ENCODE measurements at regions not wholly inside any gene's neighbourhood (a gene's known extent, or its start where the extent isn't known, plus 50 kb on each side); places are given as distances from the start of the nearest gene placed in this dataset.

GRCh38 chr4:95619525-95620443 lies 71.0 kb upstream of the UNC5C start:
- peaks cover 2% of the 10 kb centered on the region for H3K27me3 Mint-ChIP-seq (ENCODE audit: insufficient read depth, low read depth, poor library complexity)

More at GRCh38 chr4:95619525-95620443, 71.0 kb upstream of the UNC5C start:
- Histone ChIP-seq H3K27me3 (ENCODE audit: insufficient read depth) (no peaks in the 10 kb centered on the region), H2AFZ (0 out of 2 replicates have a peak overlapping the region, but pooled peaks have one; percentile 66), H3K4me3 (no peak overlapping the region), H3K36me3 (ENCODE audit: insufficient read depth) (no peaks in the 10 kb centered on the region), H3K9me2 (ENCODE audit: insufficient read depth) (no peaks in the 10 kb centered on the region; the same call in 1 of the 2 replicates), H3K4me2 (no peak overlapping the region), H3K27ac (ENCODE audit: low read depth) (no peak overlapping the region), H4K20me1 (replicated peaks; ENCODE audit: insufficient read depth) (no peaks in the 10 kb centered on the region), H3F3A (replicated peaks; ENCODE audit: low read depth) (no peaks in the 10 kb centered on the region), H3K4me1 (ENCODE audit: insufficient read depth) (no peaks in the 10 kb centered on the region), H3K79me2 (replicated peaks; ENCODE audit: insufficient read depth) (no peaks in the 10 kb centered on the region)
- ATAC-seq (no peak), DNase-seq (ENCODE audit: low spot score) (no peak)
- H3K9me3 Mint-ChIP-seq, result peaks cover 3% of the 10 kb centered on the region; the same call in 1 of the 3 replicates
- no peak for TF ChIP-seq NANOG (IDR thresholded peaks at IDR 0.05; ENCODE audit: borderline replicate concordance)
- TF ChIP-seq, protein P1, sequence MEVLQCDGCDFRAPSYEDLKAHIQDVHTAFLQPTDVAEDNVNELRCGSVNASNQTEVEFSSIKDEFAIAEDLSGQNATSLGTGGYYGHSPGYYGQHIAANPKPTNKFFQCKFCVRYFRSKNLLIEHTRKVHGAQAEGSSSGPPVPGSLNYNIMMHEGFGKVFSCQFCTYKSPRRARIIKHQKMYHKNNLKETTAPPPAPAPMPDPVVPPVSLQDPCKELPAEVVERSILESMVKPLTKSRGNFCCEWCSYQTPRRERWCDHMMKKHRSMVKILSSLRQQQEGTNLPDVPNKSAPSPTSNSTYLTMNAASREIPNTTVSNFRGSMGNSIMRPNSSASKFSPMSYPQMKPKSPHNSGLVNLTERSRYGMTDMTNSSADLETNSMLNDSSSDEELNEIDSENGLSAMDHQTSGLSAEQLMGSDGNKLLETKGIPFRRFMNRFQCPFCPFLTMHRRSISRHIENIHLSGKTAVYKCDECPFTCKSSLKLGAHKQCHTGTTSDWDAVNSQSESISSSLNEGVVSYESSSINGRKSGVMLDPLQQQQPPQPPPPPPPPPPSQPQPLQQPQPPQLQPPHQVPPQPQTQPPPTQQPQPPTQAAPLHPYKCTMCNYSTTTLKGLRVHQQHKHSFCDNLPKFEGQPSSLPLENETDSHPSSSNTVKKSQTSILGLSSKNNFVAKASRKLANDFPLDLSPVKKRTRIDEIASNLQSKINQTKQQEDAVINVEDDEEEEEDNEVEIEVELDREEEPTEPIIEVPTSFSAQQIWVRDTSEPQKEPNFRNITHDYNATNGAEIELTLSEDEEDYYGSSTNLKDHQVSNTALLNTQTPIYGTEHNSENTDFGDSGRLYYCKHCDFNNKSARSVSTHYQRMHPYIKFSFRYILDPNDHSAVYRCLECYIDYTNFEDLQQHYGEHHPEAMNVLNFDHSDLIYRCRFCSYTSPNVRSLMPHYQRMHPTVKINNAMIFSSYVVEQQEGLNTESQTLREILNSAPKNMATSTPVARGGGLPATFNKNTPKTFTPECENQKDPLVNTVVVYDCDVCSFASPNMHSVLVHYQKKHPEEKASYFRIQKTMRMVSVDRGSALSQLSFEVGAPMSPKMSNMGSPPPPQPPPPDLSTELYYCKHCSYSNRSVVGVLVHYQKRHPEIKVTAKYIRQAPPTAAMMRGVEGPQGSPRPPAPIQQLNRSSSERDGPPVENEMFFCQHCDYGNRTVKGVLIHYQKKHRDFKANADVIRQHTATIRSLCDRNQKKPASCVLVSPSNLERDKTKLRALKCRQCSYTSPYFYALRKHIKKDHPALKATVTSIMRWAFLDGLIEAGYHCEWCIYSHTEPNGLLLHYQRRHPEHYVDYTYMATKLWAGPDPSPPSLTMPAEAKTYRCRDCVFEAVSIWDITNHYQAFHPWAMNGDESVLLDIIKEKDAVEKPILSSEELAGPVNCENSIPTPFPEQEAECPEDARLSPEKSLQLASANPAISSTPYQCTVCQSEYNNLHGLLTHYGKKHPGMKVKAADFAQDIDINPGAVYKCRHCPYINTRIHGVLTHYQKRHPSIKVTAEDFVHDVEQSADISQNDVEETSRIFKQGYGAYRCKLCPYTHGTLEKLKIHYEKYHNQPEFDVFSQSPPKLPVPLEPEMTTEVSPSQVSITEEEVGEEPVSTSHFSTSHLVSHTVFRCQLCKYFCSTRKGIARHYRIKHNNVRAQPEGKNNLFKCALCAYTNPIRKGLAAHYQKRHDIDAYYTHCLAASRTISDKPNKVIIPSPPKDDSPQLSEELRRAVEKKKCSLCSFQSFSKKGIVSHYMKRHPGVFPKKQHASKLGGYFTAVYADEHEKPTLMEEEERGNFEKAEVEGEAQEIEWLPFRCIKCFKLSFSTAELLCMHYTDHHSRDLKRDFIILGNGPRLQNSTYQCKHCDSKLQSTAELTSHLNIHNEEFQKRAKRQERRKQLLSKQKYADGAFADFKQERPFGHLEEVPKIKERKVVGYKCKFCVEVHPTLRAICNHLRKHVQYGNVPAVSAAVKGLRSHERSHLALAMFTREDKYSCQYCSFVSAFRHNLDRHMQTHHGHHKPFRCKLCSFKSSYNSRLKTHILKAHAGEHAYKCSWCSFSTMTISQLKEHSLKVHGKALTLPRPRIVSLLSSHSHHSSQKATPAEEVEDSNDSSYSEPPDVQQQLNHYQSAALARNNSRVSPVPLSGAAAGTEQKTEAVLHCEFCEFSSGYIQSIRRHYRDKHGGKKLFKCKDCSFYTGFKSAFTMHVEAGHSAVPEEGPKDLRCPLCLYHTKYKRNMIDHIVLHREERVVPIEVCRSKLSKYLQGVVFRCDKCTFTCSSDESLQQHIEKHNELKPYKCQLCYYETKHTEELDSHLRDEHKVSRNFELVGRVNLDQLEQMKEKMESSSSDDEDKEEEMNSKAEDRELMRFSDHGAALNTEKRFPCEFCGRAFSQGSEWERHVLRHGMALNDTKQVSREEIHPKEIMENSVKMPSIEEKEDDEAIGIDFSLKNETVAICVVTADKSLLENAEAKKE (CRISPR knock-in tag; IDR thresholded peaks at IDR 0.05), result no peak
- TF ChIP-seq JUNB (IDR thresholded peaks at IDR 0.05; ENCODE audit: unreplicated experiment), result no peak
- TF ChIP-seq STAT1 (IDR thresholded peaks at IDR 0.05; ENCODE audit: unreplicated experiment), result no peak
- TF ChIP-seq ZNF114 (CRISPR knock-in tag; IDR thresholded peaks at IDR 0.05), result no peak
- no peak for TF ChIP-seq EZH2phosphoT487 (IDR thresholded peaks at IDR 0.05; ENCODE audit: unreplicated experiment)
- TF ChIP-seq, protein P2, sequence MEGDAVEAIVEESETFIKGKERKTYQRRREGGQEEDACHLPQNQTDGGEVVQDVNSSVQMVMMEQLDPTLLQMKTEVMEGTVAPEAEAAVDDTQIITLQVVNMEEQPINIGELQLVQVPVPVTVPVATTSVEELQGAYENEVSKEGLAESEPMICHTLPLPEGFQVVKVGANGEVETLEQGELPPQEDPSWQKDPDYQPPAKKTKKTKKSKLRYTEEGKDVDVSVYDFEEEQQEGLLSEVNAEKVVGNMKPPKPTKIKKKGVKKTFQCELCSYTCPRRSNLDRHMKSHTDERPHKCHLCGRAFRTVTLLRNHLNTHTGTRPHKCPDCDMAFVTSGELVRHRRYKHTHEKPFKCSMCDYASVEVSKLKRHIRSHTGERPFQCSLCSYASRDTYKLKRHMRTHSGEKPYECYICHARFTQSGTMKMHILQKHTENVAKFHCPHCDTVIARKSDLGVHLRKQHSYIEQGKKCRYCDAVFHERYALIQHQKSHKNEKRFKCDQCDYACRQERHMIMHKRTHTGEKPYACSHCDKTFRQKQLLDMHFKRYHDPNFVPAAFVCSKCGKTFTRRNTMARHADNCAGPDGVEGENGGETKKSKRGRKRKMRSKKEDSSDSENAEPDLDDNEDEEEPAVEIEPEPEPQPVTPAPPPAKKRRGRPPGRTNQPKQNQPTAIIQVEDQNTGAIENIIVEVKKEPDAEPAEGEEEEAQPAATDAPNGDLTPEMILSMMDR (conservative IDR thresholded peaks at IDR 0.05; ENCODE audit: low read depth in 2 of 2), result no peak
- TF ChIP-seq, protein P3, sequence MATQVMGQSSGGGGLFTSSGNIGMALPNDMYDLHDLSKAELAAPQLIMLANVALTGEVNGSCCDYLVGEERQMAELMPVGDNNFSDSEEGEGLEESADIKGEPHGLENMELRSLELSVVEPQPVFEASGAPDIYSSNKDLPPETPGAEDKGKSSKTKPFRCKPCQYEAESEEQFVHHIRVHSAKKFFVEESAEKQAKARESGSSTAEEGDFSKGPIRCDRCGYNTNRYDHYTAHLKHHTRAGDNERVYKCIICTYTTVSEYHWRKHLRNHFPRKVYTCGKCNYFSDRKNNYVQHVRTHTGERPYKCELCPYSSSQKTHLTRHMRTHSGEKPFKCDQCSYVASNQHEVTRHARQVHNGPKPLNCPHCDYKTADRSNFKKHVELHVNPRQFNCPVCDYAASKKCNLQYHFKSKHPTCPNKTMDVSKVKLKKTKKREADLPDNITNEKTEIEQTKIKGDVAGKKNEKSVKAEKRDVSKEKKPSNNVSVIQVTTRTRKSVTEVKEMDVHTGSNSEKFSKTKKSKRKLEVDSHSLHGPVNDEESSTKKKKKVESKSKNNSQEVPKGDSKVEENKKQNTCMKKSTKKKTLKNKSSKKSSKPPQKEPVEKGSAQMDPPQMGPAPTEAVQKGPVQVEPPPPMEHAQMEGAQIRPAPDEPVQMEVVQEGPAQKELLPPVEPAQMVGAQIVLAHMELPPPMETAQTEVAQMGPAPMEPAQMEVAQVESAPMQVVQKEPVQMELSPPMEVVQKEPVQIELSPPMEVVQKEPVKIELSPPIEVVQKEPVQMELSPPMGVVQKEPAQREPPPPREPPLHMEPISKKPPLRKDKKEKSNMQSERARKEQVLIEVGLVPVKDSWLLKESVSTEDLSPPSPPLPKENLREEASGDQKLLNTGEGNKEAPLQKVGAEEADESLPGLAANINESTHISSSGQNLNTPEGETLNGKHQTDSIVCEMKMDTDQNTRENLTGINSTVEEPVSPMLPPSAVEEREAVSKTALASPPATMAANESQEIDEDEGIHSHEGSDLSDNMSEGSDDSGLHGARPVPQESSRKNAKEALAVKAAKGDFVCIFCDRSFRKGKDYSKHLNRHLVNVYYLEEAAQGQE (IDR thresholded peaks at IDR 0.05; ENCODE audit: unreplicated experiment), result no peak
- no peak for TF ChIP-seq ETS1 (IDR thresholded peaks at IDR 0.05)
- TF ChIP-seq POLR2AphosphoS5 (IDR thresholded peaks at IDR 0.05; ENCODE audit: low read depth), result no peak
- no peak for TF ChIP-seq CREB1 (CRISPR knock-in tag; IDR thresholded peaks at IDR 0.05; ENCODE audit: low read depth)
- no peak for TF ChIP-seq ZNF331 (CRISPR knock-in tag; IDR thresholded peaks at IDR 0.05; ENCODE audit: low read depth)
- no peak for TF ChIP-seq EZH2 (IDR thresholded peaks at IDR 0.05; ENCODE audit: low read depth, unreplicated experiment)
- no peaks in the 10 kb centered on the region for H3K36me3 Mint-ChIP-seq (ENCODE audit: low read depth)
- no peak overlapping the region for H3K27ac Mint-ChIP-seq
- no peak overlapping the region for H3K4me3 Mint-ChIP-seq
- no peaks in the 10 kb centered on the region; the same call in 1 of the 3 replicates for H3K4me1 Mint-ChIP-seq
